GM19468 (cell line): ENCODE measurements at regions not wholly inside any gene's neighbourhood (a gene's known extent, or its start where the extent isn't known, plus 50 kb on each side); places are given as distances from the start of the nearest gene placed in this dataset.

Source experiments
- ATAC-seq: cut with Tn5 transposase; IDR thresholded peaks from one replicate; pipeline ENCODE4 v1.9.1; 2021; ENCODE audit warnings: mild to moderate bottlenecking, moderate library complexity, moderate number of reproducible peaks; ENCODE audit not compliant: unreplicated experiment; ENCODE audit errors: extremely low read depth

DNA sequence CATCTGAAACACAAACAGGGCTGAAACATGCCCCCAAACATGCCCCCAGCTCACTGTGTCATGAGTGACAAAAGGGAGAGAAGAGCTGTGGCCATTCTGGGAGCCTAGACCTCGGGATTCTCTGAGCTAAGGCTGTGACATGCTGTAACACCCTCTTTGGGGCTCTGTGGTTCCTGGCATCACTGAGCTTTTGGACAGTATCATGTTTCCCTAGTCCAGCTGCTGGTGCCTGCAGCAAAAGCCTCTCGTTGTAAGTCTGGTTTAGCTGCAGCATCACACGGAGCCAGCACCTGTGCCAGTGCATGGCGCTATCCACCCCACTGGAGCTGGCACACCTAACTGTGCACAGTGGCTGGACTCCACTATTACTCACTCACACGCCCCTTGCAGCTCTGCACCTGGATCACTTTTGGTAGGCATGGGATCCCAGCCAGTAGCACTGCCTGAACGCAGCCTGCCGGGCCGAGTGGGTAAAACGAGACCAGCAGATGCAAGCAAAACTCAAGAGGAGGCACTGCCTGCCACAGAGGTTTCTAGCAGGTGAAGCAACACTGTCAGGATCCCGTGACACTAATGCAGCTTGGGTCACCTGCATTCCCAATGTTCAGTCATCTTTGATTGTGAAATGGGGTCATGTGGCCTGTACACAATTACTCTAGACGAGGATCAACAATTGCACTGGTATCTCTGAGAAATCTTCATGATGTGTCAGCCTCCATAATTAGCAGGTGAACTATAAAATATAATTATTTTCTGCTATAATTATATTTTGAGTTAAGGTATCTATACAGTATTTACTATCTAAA lies 547.2 kb downstream of the ZNF804A start:
- ATAC-seq: no peak

DNA sequence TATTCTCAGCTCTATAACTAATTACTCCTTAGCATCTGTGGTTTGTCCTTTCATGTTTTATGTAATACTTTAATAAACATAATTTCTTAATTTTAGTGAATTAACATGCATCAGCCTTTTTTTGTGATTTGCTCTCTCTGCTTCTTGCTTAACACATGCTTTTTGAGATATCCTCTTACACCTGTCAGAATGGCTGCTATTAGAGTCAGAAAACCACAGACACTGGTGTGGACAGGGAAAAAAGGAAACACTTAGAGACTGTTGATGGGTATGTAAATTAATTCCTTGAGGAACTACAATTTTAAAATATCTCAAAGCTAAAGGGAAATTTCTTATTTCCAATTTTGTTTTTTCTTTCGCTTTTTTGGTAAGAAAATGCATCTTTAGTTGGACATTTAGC lies 549.0 kb downstream of the ZNF804A start:
- no peak for ATAC-seq

DNA sequence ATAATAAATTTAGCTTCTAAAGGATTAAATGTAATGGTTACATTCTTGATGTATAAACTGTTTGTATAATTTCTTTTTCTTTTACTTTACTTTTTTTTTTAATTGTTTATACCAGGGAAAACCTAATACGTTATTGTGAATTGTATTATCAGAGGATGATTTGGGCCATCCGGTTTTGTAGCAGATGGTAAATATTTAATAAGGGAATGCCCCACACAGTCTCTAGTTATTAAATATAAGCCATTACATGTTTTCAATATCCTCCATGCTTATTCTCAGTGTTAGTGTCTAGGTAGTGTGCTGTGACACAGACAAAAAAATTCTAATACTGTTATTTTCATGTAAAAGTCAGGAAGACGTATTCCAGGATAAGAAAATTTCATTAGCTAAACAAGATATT lies 553.9 kb downstream of the ZNF804A start:
- ATAC-seq: no peak

GRCh38 chr2:185161701-185162100 lies 563.4 kb downstream of the ZNF804A start:
- no peak for ATAC-seq

DNA sequence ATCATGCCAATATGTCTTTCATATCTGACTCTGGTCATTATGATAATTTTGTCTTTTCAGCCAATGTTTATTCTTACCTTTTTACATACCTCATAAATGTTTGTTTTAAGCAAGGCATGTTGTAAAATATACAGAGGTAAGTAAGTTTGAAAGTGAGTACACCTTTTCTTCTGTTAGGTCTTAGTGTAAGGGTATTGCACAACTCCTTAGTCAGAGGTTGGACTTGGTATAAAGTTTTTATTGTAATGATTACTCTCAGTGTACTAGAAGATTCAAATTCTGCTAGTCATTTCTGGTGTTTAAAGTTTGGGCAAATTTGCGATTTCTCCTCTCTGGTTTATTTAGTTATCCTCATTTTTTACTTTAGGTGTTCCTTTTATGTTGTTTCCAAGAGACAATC lies 564.3 kb upstream of the FSIP2 start:
- ATAC-seq: no peak

DNA sequence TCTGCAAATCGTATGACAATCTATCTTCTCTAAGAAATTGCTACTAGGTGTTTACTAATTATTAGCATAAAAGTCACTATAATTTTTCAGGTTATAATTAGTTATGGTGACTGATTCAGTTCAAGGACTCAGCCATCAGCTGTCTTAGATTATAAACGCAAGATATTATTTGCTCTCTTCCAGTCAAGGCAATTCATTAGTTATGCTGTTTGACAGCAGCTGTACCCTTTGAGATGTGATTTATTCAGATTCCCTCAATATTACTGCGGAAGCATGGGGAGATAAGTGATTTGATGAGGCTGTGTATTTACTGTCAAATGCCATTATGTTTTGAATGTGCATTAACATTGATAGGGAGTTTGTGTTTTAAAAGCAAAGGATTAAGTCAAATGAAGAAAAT lies 558.9 kb upstream of the FSIP2 start:
- no peak for ATAC-seq

- no peak for ATAC-seq
These were observed 556.7 kb upstream of the FSIP2 start for GRCh38 chr2:185181901-185182300.

GRCh38 chr2:185185044-185185443 lies 553.6 kb upstream of the FSIP2 start:
- ATAC-seq: no peak

DNA sequence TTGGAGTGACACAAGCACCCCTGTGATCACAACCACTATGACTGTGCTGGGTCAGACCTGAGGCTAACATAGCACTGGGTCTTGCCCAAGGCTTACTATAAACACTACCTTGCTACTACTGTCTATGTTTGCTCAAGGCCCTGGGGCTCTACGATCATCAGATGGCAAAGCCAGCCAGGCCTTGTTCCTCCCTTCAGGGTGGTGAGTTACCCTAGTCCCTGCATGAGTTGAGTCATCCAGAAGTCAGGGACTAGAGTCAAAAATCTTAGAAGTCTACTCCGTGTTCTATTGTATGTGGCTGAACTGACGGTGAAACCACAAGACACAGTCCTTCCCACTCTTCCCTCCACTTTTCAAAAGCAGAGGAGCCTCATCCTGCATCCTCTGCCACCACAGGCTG lies 551.2 kb upstream of the FSIP2 start:
- ATAC-seq: no peak

DNA sequence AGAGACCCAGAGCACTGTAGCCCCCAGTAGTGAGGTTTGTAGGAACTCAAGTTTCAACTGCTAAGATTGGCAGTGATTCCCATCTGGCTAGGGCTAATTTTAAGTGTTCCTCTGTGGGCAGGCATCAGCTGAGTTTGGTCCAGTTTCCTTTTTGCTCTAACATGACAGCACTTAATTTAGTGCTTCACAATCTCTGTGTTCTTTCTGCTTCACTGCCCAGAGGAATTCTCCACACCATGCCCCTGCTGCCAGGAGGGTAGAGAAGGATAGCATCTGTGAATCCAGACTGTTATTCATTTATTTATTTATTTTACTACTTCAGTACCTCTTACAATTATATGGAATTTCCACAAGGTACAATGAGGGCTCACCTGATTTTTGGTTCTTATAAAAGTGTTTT lies 549.9 kb upstream of the FSIP2 start:
- no peak for ATAC-seq

- ATAC-seq: no peak
These were observed 537.5 kb upstream of the FSIP2 start for GRCh38 chr2:185201063-185201462.

GRCh38 chr2:185202381-185202780 lies 536.2 kb upstream of the FSIP2 start:
- no peak for ATAC-seq

- ATAC-seq: no peak
These were observed 535.6 kb upstream of the FSIP2 start for GRCh38 chr2:185202945-185203528.

DNA sequence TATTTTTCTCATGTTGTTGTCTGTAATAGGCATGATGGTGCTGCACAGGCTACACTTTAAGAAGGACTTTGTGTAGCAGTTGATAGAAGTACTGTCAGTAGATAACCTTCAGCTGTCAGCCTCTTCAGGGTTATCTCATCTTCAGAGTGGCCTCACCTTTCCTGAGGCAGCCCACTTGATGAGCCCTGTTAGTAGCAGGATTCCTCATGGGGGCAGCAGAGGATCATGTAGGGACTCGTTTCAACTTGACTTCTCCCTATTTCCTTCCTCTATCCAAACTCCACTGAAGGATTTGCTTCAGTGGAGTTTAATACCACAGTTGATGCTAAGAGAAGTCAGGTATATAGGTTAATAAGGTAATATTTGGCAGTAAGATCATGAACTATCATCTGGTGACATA lies 530.3 kb upstream of the FSIP2 start:
- ATAC-seq: no peak

DNA sequence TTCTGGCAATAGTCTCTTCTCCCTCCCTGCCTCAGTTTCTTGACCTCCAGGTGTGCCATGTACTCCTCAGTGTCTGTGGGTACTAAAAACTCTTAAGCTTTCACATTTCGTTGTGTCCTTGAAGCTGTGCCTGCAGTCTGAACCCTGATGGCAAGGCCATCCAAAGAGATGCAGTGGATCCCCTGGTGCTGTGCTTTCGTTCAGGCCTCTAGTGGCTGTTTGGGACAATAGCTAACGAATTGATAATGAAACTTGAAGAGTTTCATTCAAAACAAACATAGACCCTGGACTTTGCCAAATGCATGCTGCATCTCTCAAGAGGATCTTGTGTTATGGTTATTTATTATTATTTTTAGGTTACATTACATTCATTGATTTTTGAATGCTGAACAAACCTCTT lies 523.1 kb upstream of the FSIP2 start:
- no peak for ATAC-seq

GRCh38 chr2:185219981-185220380 lies 518.6 kb upstream of the FSIP2 start:
- ATAC-seq: no peak

GRCh38 chr2:185222311-185222710 lies 516.3 kb upstream of the FSIP2 start:
- ATAC-seq: no peak

DNA sequence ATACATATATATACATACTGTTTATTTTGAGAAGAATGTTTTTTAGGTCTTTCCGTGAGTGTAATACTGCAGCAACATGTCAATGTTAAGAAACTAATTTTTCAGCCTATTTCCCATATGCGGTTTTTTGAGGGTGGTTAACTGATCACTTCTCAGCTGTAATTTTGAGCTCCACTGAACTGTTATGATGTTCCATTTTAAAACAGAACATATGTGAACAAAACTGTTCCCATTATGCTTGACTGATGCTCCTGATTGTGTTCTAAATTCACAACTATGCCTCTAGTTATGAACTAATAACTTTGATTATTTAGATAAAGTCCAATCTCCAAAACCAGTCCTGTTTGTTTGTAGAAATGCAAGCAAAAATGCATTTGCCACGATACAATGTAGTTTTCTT lies 511.2 kb upstream of the FSIP2 start:
- ATAC-seq: no peak

- ATAC-seq: no peak
These were observed 499.1 kb upstream of the FSIP2 start for GRCh38 chr2:185239491-185239890.

DNA sequence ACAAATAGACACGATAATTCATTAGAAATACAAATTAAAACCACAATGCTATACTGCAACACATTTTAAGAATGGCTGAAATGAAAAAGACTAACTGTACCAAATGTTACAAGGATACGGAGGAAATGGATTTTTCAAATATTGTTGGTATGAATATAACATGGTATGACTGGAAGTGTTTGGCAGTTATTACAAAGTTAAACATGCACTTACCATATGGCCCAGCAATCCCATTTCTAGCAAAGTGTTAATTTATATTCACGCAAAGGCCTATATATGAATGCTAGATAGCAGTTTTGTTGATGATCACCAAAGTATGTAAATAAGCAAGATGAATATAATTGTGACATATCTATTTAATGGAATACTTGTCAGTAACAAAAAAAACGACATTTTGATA lies 497.8 kb upstream of the FSIP2 start:
- ATAC-seq: no peak

GRCh38 chr2:185241556-185241955 lies 497.0 kb upstream of the FSIP2 start:
- no peak for ATAC-seq

DNA sequence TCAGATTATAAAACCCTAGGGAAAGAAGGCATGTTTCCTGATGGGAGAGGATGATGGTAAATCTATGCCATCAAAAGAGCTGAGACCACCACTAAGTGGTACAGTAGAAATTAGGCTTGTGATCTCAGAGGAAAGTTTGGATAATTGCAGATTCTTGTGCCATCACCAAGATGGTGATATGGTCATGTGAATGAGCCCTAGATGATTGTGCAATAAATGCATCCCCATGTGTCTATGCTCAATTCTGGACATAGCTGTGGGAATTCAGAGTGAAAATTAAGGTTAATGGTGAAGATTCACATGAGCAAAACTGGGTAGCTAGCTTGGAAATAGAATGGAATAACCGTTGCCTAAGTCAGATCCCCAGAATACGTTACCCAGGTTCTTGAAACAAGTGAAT lies 496.1 kb upstream of the FSIP2 start:
- ATAC-seq: no peak
